ENCODE measurements at regions not wholly inside any gene's neighbourhood (a gene's known extent, or its start where the extent isn't known, plus 50 kb on each side); places are given as distances from the start of the nearest gene placed in this dataset.

DNA sequence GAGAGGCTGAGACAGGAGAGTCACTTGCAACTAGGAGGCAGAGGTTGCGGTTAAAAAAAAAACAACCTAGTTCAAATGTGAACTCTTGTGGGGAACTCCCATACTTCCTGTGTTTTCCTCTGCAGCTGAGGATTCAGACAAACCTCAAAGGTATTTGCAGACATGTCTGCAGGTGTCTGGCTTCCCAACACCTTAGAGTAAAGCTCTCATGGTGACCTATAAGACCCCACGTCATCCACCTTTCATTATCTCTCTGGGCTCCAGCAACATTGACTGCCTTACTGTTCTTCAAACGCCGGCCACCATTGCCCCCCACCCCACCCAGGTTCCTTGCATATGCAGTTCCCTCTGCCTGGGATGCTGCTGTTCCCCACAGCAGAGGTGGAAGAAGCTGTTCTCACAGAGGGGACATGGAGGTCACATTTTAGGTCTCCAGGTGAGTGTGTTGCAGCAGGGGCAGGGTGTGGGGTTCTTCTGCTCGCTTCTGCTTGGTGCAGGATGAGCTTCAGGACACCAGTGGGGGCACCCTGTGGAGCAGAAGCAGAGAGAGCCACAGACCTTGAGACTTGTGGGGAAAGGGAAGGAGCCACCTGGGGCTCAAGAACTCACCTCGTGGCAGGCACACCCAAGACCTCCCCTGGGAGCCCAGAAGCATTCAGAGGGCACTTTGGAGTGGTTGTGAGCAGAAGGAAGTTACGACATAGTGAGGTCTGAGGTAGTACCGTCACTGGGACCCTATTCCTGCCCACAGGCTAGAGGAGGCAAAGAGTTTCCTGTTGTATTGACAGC lies 203.2 kb downstream of the CSNK2A3 start:
- Histone ChIP-seq H3K9ac (ENCODE audit: control insufficient read depth, insufficient read depth, low read length) (no peak overlapping the region), H2AFZ (ENCODE audit: control insufficient read depth, low read depth, low read length) (no peak overlapping the region; the same call in 1 of the 2 replicates), H3K27ac (ENCODE audit: control insufficient read depth, insufficient read depth) (no peak overlapping the region), H3K36me3 (ENCODE audit: control insufficient read depth in 2 of 2, insufficient read depth in 2 of 2, low read length in 1 of 2) (no peaks in the 10 kb centered on the region), H4K20me1 (ENCODE audit: control insufficient read depth, insufficient read depth) (no peaks in the 10 kb centered on the region), H3K79me2 (ENCODE audit: control insufficient read depth, insufficient read depth, low read length) (no peaks in the 10 kb centered on the region), H3K4me2 (ENCODE audit: control insufficient read depth, insufficient read depth) (no peak overlapping the region), H3K9me3 (replicated peaks; ENCODE audit: control insufficient read depth, insufficient read depth, low read length) (no peaks in the 10 kb centered on the region), H3K27me3 (replicated peaks in 1 of 2; ENCODE audit: control insufficient read depth in 2 of 2, insufficient read depth in 2 of 2, low read length in 1 of 2) (no peaks in the 10 kb centered on the region), H3K4me3 (no peak overlapping the region), H3K4me1 (ENCODE audit: control insufficient read depth, insufficient read depth, low read length) (no peaks in the 10 kb centered on the region)
- ATAC-seq, result no peak
- BruUV-seq (replicated peaks), result no TSS peak
- ChIA-PET POLR2A (no interaction called here), CTCF (interaction anchor here (1.6 kb wide), 1 partner anchor 11 kb away, joined by 4 read pairs; no protein-coding TSS in a partner anchor), RAD21 (ENCODE audit: unreplicated experiment) (no interaction called here), SMC1A (ENCODE audit: uncharacterized antibody, unreplicated experiment) (no interaction called here)
- in situ Hi-C loops (cut with MboI) (no loop called here), intact Hi-C loops (cut with micrococcal nuclease; ENCODE audit: unreplicated experiment) (loop anchor here (10.0 kb wide), 1 partner anchor 215 kb away; no protein-coding TSS in a partner anchor)
- no peak for DNase-seq (ENCODE audit: low read depth, low spot score)
- FAIRE-seq, result no peak
- TF ChIP-seq SMC3 (IDR thresholded peaks at IDR 0.05; ENCODE audit: borderline replicate concordance, low read length), result no peak
- TF ChIP-seq TCF3 (IDR thresholded peaks at IDR 0.05; ENCODE audit: borderline replicate concordance, insufficient read depth, low read depth, low read length), result no peak
- 37% methylated on average over 7 of the region's 8 CpGs for WGBS (ENCODE audit: insufficient coverage, insufficient replicate concordance, low lambda C conversion rate, missing lambda C conversion rate)

DNA sequence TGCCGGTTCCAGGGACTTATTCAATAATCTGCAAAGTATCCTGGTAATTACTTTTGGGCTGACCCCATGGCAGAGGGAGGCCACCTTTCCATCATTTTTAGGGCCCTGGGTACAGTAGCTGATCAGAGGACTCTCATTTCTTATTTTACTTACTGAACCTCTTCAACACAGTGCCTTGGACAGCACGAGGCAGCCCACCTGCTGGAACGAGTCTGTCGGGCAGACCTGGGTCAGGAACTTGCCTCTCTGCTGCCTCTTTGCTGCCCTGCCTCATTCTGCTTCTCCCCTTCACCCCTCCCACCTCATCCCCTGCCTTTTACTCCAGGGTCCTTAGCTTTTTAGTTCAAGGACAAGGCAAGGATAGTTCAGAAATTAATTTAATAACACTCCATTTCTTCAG lies 204.5 kb downstream of the CSNK2A3 start:
- POLR2A ChIA-PET, result no interaction called here
- TF ChIP-seq NR2F1 (conservative IDR thresholded peaks at IDR 0.05) (no peak), GABPA (IDR thresholded peaks at IDR 0.05; ENCODE audit: low read depth) (no peak), STAT3 (IDR thresholded peaks at IDR 0.05; ENCODE audit: low read depth, low read length) (no peak), ZZZ3 (IDR thresholded peaks at IDR 0.05; ENCODE audit: control insufficient read depth, insufficient read length, low read depth) (no peak), JUND (IDR thresholded peaks at IDR 0.05; ENCODE audit: low read depth, low read length) (no peak)
- TF ChIP-seq, protein P1, sequence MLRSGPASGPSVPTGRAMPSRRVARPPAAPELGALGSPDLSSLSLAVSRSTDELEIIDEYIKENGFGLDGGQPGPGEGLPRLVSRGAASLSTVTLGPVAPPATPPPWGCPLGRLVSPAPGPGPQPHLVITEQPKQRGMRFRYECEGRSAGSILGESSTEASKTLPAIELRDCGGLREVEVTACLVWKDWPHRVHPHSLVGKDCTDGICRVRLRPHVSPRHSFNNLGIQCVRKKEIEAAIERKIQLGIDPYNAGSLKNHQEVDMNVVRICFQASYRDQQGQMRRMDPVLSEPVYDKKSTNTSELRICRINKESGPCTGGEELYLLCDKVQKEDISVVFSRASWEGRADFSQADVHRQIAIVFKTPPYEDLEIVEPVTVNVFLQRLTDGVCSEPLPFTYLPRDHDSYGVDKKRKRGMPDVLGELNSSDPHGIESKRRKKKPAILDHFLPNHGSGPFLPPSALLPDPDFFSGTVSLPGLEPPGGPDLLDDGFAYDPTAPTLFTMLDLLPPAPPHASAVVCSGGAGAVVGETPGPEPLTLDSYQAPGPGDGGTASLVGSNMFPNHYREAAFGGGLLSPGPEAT (IDR thresholded peaks at IDR 0.05; ENCODE audit: low read depth), result no peak
- TF ChIP-seq, protein P2, sequence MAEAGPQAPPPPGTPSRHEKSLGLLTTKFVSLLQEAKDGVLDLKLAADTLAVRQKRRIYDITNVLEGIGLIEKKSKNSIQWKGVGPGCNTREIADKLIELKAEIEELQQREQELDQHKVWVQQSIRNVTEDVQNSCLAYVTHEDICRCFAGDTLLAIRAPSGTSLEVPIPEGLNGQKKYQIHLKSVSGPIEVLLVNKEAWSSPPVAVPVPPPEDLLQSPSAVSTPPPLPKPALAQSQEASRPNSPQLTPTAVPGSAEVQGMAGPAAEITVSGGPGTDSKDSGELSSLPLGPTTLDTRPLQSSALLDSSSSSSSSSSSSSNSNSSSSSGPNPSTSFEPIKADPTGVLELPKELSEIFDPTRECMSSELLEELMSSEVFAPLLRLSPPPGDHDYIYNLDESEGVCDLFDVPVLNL (IDR thresholded peaks at IDR 0.05; ENCODE audit: low read depth, low read length), result no peak

More for the DNA sequence above, 204.5 kb downstream of the CSNK2A3 start:
- in situ Hi-C loops (cut with MboI), result no loop called here
- Histone ChIP-seq H3K9ac (ENCODE audit: control insufficient read depth, insufficient read depth, low read length) (no peak overlapping the region), H3K4me2 (ENCODE audit: control insufficient read depth, insufficient read depth) (no peak overlapping the region), H3K4me1 (ENCODE audit: control insufficient read depth, insufficient read depth, low read length) (no peaks in the 10 kb centered on the region), H2AFZ (ENCODE audit: control insufficient read depth, low read depth, low read length) (no peak overlapping the region), H3K27ac (ENCODE audit: control insufficient read depth, insufficient read depth) (no peak overlapping the region), H3K27me3 (replicated peaks in 1 of 2; ENCODE audit: control insufficient read depth in 2 of 2, insufficient read depth in 2 of 2, low read length in 1 of 2) (no peaks in the 10 kb centered on the region; a peak in 1 of 4 replicates), H3K36me3 (ENCODE audit: control insufficient read depth in 2 of 2, insufficient read depth in 2 of 2, low read length in 1 of 2) (no peaks in the 10 kb centered on the region), H3K79me2 (ENCODE audit: control insufficient read depth, insufficient read depth, low read length) (no peaks in the 10 kb centered on the region), H3K4me3 (no peak overlapping the region), H3K9me3 (replicated peaks; ENCODE audit: control insufficient read depth, insufficient read depth, low read length) (no peaks in the 10 kb centered on the region), H4K20me1 (ENCODE audit: control insufficient read depth, insufficient read depth) (no peaks in the 10 kb centered on the region)
- 49% methylated on average over 4 of the region's 4 CpGs for WGBS (ENCODE audit: insufficient coverage, insufficient replicate concordance, low lambda C conversion rate, missing lambda C conversion rate)
- ChIA-PET SMC1A (ENCODE audit: uncharacterized antibody, unreplicated experiment) (interaction anchor here (0.7 to 1.3 kb wide), 3 partner anchors 10 to 122 kb away, joined by 3 read pairs; no protein-coding TSS in a partner anchor), CTCF (interaction anchor here (1.0 to 1.2 kb wide), 3 partner anchors 21 to 121 kb away, joined by 3 read pairs; no protein-coding TSS in a partner anchor), RAD21 (ENCODE audit: unreplicated experiment) (no interaction called here)
- intact Hi-C loops (cut with micrococcal nuclease; ENCODE audit: unreplicated experiment), result no loop called here
- ATAC-seq (no peak), DNase-seq (ENCODE audit: low read depth, low spot score) (no peak), FAIRE-seq (no peak)
- no TSS peak for BruUV-seq (replicated peaks)
